GM18858 (cell line): ENCODE measurements at regions not wholly inside any gene's neighbourhood (a gene's known extent, or its start where the extent isn't known, plus 50 kb on each side); places are given as distances from the start of the nearest gene placed in this dataset.

Source experiments
- ATAC-seq: cut with Tn5 transposase; IDR thresholded peaks from one replicate; pipeline ENCODE4 v1.9.1; 2021; ENCODE audit not compliant: unreplicated experiment

DNA sequence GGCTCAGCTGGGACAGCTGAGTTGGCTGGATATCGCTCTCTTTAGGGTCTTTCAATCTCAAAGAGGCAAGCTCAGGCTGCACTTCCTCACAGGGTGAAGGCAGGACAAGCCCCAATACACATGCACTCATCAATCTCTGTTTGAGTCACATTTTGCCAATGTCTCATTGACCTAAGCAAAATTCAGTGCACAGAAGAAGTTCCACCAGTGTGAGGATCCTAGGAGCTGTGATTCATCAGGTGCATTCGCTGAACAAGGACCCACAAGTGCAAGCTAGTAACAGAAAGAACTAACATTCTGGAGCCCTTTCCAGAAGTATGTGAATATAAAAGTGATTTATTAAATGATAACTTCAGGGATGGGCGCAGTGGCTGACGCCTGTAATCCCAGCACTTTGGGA is 477.2 kb downstream of the GPAM start:
- ATAC-seq: no peak

DNA sequence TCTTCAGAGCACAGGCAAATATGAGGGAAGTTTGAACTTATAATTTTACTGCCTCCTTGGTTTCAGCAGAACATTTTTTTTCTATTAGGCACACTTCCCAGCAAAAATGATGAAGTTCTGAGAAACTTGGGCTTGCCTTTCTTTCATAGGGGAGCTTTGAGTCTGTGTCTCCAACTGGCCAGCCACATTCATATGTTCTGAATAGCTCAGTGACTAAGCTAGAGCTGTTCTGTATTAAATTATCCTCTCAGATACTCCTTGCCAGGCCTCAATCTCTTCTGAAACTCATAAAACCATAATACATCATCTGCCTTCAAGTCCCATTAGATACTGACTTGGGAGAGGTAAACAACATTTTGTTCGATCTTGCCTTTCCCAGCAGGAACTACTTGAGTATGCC is 476.5 kb downstream of the GPAM start:
- ATAC-seq: no peak

DNA sequence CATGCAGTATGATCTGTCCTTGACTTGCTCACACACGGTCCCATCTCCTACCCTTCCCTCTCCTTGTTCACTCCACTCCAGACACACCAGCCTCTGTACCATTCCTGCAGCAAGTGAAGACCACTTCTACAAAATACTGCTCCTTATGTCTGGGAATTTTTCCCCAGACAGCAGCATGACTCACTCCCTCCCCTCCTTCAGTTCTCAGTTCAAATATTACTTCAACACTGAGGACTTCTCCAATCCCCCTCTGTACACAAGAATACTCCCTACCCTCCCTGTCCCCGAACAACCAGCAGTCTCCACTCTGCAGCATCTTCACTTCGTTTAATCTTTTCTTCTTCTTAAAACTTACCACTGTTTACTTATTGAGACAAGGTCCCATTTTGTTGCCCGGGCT is 474.0 kb downstream of the GPAM start:
- ATAC-seq: no peak

DNA sequence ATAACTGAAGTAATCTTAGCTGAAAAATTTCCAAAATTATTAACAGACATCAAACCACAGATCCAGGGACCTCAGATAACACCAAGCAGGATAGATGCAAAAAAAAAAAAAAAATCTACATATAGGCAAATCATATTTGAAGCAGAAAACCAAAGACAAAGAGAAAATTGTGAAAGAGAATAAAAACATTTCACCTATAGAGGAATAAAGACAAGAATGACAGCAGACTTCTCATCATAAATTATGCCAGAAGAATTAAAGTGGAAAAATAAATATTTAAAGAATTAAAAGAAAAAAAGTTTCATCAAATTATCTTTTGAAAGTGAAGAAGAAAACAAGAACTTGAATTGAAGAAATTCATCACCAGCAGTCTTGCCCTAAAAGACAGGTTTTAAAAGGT is 467.5 kb downstream of the GPAM start:
- no peak for ATAC-seq

DNA sequence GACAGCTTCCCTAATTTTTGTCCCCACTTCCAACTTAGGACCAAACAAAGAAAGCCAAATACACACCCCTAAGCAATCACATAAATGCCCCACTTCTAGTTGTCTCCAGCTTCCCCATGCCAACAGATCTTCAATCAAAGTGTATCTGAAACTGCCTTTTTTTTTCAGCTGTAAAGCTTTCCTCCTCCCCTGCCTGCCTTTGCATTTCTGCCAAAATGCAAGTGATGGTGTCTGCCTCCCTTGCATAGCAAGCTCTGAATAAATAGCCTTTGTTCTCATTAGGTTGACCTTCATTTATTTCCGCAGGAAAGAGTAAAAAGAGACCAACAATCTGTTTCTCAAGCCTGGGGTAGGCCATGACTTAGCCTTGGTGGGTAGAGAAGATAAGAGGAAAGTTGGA is 459.4 kb downstream of the GPAM start:
- ATAC-seq: no peak

DNA sequence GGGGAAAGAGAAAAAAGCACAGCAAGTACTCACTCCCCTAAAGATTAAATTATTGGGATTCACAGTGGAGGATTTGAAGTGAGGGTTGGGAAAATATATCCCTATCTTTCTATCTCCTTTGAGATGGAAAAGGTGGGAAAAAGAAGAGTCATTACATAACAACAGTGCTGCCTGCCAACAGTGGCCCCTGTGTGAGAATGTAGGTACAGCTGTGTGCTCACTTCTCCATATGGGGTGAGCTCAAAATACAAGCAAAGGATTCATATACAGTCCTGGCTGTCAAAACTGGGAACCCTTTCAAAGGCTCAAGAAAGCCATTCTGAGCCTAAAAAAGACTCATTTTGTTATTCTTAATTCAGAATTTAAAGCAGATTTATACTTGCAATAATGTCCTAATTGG is 458.5 kb downstream of the GPAM start:
- no peak for ATAC-seq

DNA sequence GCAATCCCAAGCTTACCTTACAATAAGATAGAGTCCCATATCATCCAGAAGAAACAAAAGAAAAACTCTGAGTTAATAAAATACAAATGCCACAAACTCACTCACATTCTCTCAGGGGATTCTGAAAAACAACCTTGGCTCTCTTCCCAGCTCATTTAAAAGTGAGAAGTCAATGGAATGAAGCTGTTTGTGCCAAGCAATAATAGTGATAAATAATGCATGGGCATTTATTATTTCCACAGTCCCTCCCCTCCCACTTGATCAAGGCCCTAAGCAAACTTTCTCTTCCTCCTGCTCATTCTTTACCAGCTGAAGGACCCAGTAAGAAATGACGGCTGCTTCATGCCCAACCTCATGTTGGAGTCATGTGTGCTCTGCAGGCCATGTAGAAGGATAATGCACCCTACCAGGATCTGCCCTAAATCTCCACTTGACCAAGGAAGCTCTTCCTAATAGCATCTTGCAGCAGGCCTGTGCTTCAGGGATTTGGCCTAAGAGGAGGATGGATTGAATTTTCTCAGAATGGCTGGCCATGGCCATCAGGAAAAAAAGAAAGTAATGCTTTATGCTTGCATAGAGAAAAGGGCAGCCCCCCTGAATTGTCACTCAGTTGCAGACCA is 451.3 kb downstream of the GPAM start:
- no peak for ATAC-seq

DNA sequence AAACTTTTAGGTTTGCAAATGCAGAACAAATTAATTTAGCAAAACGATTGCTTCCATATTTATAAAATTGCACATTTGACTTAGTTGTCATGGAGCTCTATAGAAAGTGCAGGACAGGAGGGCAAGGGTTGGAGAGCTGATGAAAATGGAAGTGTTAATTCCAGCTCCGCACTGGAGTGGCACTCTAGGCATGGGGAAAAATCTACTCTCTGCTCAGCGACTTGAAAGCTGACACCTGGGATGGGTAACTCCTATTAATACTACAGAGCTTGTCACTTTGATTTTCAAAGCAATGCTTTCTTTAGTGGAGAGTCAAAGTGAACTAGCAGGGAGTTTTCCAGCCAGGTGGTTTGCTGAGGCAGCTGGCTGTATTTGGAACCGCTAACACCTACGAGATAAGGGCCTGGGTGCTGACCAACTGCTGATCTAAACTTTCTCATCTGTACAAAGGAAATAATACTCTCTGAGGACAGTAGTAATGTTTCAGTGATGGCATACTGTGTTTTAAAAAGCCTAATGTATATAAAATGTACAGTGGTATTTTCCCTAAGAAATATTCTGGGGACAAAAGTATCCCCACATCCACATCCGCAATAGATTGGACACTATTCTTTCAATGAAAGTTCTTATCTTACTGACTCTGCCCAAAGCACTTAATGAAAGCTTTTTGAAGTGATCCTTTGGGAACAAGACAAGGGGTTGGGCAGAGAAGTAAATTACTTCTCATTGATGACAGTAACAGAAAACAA is 444.3 kb downstream of the GPAM start:
- ATAC-seq: no peak

DNA sequence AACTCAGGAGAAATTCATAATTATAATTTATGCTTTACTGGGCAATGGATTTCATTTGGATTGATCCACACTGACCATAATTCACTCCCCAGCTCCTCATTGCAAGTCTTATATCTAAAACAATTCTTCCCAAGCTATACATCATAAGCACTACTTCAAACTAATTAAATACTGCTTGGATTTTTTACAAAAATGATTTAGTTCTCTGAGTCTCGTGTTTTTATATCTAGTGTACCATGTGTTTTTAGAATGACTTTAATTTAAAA is 443.8 kb downstream of the GPAM start:
- no peak for ATAC-seq

DNA sequence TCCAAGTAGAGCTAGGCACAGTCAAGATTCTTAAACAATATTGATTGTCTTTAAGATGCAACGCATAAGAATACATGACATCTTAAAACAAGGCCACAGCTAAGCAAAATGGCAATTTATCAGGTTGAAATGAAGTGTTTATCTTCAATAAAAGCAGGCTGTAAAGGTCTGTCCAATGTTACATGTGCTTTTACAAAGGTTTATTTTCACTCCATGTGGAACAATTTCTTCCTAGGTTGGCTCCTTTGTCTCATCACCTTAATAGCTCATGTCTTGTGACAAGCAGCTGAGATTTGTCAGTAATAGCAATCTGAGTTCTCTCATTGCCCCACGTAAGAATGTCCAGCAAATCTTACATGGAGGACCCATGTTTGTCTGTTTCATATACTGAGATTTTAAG is 437.6 kb downstream of the GPAM start:
- ATAC-seq: no peak

DNA sequence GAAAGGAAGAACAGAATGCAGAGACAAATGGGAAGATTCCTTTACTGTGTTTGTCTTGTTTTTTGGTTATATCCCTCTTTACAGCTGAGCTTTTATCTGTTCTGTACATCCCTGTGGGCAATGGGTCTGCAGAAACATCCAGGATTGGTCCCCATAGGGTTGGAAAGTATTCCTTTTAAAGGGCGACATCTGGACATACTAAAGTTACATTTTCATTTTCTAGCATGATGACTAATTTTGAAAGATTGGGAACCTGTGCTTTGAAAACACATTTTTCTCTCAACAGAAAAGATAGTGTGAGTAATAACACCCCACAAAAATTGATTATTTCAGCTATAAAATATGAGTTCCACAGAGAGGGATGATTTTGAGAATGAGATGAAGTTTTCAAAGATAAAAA is 435.8 kb downstream of the GPAM start:
- no peak for ATAC-seq

DNA sequence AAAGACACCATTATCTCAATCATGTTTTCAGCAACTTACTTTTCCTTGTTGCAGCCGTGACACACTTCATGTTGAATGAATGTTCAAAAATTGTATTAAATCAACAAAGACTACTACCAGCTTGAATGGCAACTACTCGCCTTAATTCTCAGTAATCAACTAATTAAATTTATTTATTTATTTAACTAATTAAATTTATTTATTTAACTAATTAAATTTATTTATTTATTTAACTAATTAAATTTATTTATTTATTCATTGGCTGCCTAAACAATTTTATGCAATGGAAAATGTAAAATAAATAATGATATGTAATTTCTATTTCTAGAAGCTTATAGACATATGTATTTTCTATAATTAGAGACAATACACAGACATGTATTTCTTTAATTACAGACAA is 435.4 kb downstream of the GPAM start:
- no peak for ATAC-seq

DNA sequence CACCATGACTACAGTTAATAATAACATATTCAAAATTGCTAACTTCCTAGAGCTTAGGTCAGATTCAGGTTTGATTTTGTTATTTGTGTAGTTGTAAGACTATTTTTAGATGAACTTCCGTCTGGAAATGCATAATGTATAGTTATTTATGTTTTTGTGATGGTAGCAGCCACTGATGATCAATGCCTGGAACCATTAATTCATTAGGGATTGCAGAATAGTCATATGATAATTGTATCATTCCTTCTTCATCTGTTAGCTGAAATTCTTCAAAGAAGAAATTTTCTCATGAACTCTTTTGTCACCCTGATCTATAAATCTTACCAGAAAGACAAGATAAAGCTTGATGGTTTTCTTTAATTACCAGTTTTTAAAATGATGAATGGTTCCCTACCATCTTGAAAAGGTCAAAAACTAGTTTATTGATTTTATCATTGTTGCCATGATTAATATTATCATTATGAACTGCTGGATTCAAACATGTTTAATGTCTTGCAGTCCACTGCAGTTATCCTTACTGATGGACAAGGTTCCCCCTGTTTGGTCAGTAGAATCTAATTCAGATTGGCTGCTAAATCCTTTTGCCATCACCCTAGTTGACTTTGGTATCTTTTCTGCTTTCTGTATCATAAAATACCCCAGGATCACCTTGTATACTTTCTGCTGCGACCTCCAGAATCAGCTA is 433.3 kb downstream of the GPAM start:
- no peak for ATAC-seq

DNA sequence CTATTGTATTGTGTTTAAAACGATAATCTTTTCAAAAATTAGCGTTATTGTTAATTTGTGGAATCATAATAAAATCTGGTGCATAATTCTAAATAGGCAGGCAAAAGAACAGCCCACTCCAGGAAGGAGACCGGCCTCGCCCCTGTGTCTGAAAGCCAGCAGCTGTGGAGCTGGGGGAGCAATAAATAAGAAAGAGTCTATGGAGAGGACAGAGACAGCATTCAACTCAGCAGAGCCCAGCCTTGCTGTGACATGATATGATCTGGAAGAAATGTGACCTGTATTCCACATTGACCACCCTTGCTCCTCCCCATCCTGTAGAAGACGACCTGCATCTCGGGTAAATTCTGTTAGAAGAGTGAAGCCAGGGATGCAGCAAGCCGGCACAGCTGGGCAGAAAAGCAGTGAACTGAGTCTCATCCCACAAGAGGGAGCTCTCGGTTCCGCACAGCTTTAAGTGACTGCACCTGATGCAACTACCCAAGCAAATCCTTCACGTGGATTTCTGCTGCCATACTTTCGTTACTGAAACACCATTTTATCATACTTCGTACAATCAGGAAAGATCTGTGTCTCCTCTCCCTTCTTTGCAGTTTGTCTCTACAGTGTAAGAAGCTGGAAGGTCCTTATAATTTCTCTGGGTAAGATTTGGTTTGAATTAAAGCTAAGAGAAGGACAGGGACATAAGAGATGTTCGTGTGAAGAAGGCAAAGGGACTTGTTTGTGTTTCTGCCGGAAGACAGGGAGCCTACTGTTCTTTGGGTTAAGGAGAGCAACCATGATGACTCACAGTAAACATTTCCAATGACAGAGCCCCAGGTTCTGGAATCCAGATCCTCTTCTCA is 427.1 kb downstream of the GPAM start:
- peak; percentile 63 for ATAC-seq

DNA sequence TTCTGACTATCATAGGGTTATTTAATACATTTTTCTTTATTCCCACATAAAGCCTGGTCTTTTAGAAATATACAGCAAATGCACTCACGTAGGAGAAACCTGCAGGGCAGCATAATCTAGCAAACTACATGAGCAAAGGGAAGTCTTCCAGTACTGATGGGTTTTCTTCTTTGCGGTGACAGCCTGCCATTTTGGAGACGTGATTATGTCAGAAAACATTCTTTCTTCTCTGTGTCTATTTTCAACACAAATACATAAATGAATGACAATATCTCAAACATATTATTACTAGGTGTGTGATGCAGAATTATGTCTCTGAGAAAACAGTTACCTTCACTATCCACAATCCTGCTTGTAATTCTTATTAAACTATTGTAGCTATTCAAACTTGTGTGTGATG is 425.0 kb downstream of the GPAM start:
- ATAC-seq: no peak

DNA sequence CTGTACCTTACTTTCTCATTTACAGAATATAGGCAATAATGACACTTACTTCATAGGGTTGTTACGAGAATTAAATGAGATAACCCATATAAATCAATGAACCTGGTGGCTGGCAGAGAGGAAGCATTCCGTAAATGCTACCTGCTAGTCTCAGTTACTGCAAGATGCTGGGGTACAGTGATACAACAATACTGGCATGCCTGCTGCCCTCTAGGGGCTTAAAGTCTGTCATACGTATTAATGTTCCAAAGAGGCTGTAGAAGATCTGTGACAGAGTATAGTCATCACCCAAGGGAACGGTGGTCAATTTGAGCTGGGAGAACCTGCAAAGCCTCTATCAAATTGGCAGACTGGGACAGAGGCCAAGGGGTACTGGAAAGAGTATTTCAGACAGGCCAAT is 421.5 kb downstream of the GPAM start:
- no peak for ATAC-seq

DNA sequence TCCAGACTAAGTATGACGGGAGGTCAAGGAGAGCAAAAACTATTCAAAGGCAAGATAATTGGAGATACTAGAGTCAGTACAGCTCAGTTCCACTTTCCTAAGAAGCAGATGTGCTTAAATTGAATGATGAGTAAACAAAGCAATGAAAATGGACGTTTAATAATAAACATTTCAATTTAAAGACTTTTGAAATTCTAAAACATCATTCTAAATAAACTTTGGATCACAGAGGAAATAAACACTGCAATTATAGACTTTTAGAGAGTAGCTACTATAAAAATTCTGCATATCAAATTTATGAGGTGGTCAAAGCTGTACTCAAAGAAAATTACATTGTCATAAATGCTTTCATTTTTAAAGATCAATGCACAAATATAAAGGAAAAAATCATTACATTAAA is 418.3 kb downstream of the GPAM start:
- ATAC-seq: no peak

DNA sequence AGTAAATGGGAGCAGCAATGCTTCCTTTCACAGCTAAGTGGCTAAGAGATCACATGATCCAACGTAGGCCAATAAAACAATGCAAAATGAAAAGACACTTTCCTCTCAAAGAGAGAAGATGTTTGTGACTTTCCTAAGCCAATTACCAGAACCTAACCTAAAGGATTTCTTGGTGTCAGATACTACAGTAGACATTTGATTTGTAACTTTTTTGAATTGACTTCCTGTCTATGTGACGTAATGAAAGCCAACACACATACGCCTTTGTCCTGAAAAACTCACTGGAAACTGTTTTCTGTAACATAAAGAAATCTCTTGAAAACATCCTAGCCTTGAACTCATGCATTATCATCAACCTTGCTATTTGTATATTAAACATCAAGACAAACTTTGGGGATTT is 417.1 kb downstream of the GPAM start:
- ATAC-seq: no peak

DNA sequence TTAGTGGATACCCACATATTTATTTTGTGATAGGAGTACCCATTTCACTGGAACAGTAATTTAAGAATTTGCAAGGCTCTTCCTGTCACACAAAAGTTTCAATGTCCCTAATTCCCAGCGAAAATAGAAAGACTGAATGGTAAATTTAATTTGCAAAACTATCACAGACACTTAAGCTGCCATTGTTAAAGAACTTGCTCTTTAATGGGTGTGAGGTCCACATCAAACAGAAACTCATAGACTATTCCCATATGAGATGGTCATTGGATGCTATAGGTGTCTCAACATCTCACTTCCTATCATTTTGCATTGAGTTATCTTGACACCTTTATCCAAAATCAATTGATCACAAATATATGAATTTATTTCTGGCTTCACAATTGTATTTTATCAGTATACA is 415.9 kb downstream of the GPAM start:
- ATAC-seq: no peak

DNA sequence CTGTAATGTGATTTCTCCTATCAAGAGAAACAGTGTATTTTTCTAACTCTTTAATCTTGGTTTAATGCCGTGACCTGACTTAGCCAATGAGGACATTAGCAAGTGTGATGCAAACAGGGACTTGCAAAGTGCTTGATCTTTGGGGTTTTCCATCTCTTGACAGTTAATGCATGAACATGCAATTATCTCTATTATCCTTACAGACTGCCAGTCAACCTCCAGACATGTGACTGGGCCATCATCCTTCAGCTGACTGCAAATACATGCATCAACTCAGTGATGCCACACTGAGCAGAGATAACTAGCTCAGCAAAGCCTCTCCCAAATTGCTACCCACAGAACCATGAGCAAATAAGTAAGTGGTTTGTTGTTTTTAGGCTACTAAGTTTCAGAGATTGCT is 409.6 kb downstream of the GPAM start:
- no peak for ATAC-seq

DNA sequence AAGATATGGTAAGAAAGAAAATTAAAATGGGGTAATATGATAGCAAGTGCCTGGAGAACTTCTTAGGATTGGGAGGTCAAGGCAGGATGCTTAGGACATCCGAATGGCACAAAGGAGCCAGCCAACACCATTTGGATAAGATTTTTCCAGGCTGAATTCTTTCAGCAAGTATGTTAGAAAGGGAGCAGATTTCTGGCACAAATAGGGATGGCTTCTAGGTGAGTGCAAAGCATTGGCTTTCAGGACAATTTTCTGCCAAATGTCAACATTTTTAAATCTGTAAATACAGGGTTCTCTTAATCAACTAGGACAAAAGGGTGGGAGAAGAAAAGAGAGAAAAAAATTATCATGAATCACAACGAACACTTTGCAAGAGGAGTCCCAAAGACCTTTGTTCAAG is 409.1 kb downstream of the GPAM start:
- no peak for ATAC-seq

DNA sequence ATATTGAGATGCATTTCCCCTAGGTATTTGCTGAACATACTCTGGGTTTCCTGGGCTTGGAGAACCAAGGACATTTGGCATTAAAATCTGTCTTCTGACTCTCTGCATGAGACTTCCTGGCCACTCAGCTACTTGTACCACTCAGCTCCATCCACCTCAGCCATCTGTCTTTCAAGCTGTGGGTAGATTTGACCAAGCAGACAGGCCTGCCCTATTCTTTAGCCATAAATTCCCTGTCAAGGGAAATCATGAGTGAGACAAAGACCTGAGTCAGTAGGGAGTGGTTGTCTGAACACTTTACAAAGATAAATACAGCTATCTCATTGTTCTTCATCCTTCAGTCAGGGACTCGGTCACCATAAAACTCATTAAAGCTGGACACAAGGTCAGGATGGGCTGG is 399.1 kb downstream of the GPAM start:
- no peak for ATAC-seq
